ENCODE measurements at regions not wholly inside any gene's neighbourhood (a gene's known extent, or its start where the extent isn't known, plus 50 kb on each side); places are given as distances from the start of the nearest gene placed in this dataset.

DNA sequence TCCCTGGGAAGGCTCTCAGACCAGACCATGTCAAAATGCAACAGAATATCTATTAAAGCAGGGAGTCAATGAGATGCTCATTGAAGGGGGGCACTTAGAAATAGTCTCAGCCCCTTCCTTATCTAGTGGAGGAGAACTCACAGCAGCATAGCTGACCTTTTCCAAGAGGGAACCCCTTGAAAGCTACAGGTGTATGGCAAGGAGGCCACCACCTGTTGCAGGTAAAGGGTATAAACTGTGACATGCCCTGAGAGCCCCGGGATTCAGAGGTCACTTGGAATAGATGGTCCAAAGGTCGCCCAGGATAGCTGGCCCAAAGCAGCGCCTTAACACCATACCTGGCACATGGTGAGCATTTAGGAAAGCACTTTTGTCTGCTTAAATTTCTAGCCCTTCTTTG, 120.2 kb upstream of the RPL38 start (continued):
- TF ChIP-seq, protein P1, sequence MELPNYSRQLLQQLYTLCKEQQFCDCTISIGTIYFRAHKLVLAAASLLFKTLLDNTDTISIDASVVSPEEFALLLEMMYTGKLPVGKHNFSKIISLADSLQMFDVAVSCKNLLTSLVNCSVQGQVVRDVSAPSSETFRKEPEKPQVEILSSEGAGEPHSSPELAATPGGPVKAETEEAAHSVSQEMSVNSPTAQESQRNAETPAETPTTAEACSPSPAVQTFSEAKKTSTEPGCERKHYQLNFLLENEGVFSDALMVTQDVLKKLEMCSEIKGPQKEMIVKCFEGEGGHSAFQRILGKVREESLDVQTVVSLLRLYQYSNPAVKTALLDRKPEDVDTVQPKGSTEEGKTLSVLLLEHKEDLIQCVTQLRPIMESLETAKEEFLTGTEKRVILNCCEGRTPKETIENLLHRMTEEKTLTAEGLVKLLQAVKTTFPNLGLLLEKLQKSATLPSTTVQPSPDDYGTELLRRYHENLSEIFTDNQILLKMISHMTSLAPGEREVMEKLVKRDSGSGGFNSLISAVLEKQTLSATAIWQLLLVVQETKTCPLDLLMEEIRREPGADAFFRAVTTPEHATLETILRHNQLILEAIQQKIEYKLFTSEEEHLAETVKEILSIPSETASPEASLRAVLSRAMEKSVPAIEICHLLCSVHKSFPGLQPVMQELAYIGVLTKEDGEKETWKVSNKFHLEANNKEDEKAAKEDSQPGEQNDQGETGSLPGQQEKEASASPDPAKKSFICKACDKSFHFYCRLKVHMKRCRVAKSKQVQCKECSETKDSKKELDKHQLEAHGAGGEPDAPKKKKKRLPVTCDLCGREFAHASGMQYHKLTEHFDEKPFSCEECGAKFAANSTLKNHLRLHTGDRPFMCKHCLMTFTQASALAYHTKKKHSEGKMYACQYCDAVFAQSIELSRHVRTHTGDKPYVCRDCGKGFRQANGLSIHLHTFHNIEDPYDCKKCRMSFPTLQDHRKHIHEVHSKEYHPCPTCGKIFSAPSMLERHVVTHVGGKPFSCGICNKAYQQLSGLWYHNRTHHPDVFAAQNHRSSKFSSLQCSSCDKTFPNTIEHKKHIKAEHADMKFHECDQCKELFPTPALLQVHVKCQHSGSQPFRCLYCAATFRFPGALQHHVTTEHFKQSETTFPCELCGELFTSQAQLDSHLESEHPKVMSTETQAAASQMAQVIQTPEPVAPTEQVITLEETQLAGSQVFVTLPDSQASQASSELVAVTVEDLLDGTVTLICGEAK (IDR thresholded peaks at IDR 0.05) = no peak
- TF ChIP-seq, protein P1 (CRISPR knock-in tag; IDR thresholded peaks at IDR 0.05) = no peak
- TF ChIP-seq ZNF12 (CRISPR knock-in tag; IDR thresholded peaks at IDR 0.05) = no peak
- TF ChIP-seq HES1 (IDR thresholded peaks at IDR 0.05; ENCODE audit: low read depth) = no peak
